ENCODE measurements at regions not wholly inside any gene's neighbourhood (a gene's known extent, or its start where the extent isn't known, plus 50 kb on each side); places are given as distances from the start of the nearest gene placed in this dataset.

GRCh38 chr11:62057069-62057468 lies 66.7 kb upstream of the INCENP start:
- no peak overlapping the region for H3K27ac ChIP-seq
- DNase-seq (ENCODE audit: low spot score) (no peak), ATAC-seq (ENCODE audit: insufficient number of reproducible peaks, low FRiP score, low read depth) (no peak)
- no peak for TF ChIP-seq CTCF (IDR thresholded peaks at IDR 0.05)
- no peak overlapping the region for H3K4me3 ChIP-seq
- H3K9me3 ChIP-seq, result no peaks in the 10 kb centered on the region
- H3K36me3 ChIP-seq, result no peaks in the 10 kb centered on the region
- H3K27me3 ChIP-seq (replicated peaks; ENCODE audit: insufficient read depth), result no peaks in the 10 kb centered on the region
- H3K4me1 ChIP-seq (ENCODE audit: control insufficient read depth in 1 of 2, low read depth in 2 of 2), result no peaks in the 10 kb centered on the region

GRCh38 chr11:62055970-62056369 lies 67.8 kb upstream of the INCENP start:
- TF ChIP-seq CTCF (IDR thresholded peaks at IDR 0.05), result no peak
- no peak for DNase-seq (ENCODE audit: low spot score)
- H3K27ac ChIP-seq, result no peak overlapping the region
- no peak for ATAC-seq (ENCODE audit: insufficient number of reproducible peaks, low FRiP score, low read depth)
- no peak overlapping the region for H3K4me3 ChIP-seq
- H3K27me3 ChIP-seq (replicated peaks; ENCODE audit: insufficient read depth), result no peaks in the 10 kb centered on the region
- no peaks in the 10 kb centered on the region for H3K4me1 ChIP-seq (ENCODE audit: control insufficient read depth in 1 of 2, low read depth in 2 of 2)
- no peaks in the 10 kb centered on the region for H3K36me3 ChIP-seq
- H3K9me3 ChIP-seq, result no peaks in the 10 kb centered on the region

- Histone ChIP-seq H3K27ac (no peak overlapping the region), H3K27me3 (replicated peaks; ENCODE audit: insufficient read depth) (no peaks in the 10 kb centered on the region), H3K4me1 (ENCODE audit: control insufficient read depth in 1 of 2, low read depth in 2 of 2) (no peaks in the 10 kb centered on the region), H3K36me3 (no peaks in the 10 kb centered on the region), H3K4me3 (no peak overlapping the region), H3K9me3 (no peaks in the 10 kb centered on the region)
- peak; percentile 37 for TF ChIP-seq CTCF (IDR thresholded peaks at IDR 0.05)
- DNase-seq (ENCODE audit: low spot score) (no peak), ATAC-seq (ENCODE audit: insufficient number of reproducible peaks, low FRiP score, low read depth) (no peak)
Observed at GRCh38 chr11:62054484-62055121, 69.2 kb upstream of the INCENP start.

GRCh38 chr11:62054081-62054480 lies 69.7 kb upstream of the INCENP start:
- ATAC-seq (ENCODE audit: insufficient number of reproducible peaks, low FRiP score, low read depth) (no peak), DNase-seq (ENCODE audit: low spot score) (no peak)
- H3K4me1 ChIP-seq (ENCODE audit: control insufficient read depth in 1 of 2, low read depth in 2 of 2), result no peaks in the 10 kb centered on the region
- no peak overlapping the region for H3K27ac ChIP-seq
- no peaks in the 10 kb centered on the region for H3K27me3 ChIP-seq (replicated peaks; ENCODE audit: insufficient read depth)
- no peak for TF ChIP-seq CTCF (IDR thresholded peaks at IDR 0.05)
- no peak overlapping the region for H3K4me3 ChIP-seq
- no peaks in the 10 kb centered on the region for H3K9me3 ChIP-seq
- H3K36me3 ChIP-seq, result no peaks in the 10 kb centered on the region

DNA sequence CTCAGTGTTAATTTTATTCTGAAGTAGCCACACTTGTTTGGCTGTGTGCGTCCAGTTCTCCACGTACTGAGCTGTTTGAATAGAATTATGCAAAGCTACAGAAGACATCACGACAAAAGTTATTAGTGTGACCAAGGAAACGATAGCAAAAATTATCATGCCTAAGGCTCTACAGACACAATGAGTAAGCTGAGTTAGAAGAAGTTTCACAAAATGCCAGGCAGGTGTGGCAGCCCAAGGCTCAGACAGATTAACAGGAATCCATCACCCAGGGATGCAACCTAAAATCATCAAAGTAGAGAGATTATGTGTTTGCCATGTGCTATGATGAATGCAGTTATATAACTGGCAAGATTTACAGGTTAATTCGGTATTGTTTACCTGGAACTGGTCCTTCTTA lies 73.1 kb upstream of the INCENP start:
- Histone ChIP-seq H3K4me1 (ENCODE audit: control insufficient read depth in 1 of 2, low read depth in 2 of 2) (no peaks in the 10 kb centered on the region), H3K9me3 (no peaks in the 10 kb centered on the region), H3K27me3 (replicated peaks; ENCODE audit: insufficient read depth) (no peaks in the 10 kb centered on the region), H3K4me3 (no peak overlapping the region), H3K36me3 (no peaks in the 10 kb centered on the region), H3K27ac (no peak overlapping the region)
- ATAC-seq (ENCODE audit: insufficient number of reproducible peaks, low FRiP score, low read depth), result no peak
- TF ChIP-seq CTCF (IDR thresholded peaks at IDR 0.05), result no peak
- no peak for DNase-seq (ENCODE audit: low spot score)
